Omental fat pad (tissue), 3 donors: ENCODE measurements at regions not wholly inside any gene's neighbourhood (a gene's known extent, or its start where the extent isn't known, plus 50 kb on each side); places are given as distances from the start of the nearest gene placed in this dataset.

Experiments
- ATAC-seq: fragments of 150-250 bp; one replicate; pipeline ENCODE4 v1.9.1; 2016; ENCODE audit warnings: mild to moderate bottlenecking, moderate library complexity; ENCODE audit not compliant: low FRiP score
- DNase-seq: peaks from one replicate; pipeline ENCODE4 v3.0.0-alpha.2; 2019; ENCODE audit warnings: low spot score
- TF ChIP-seq, protein P1 (sequence below), 3 donors: fragments of 450-650 bp; IDR thresholded peaks; one replicate each; pipeline ENCODE4 v1.5.1; 2016 to 2017; ENCODE audit warnings: antibody characterized with exemption in 3 of 3, mild to moderate bottlenecking in 3 of 3, moderate library complexity in 2 of 3

DNA sequence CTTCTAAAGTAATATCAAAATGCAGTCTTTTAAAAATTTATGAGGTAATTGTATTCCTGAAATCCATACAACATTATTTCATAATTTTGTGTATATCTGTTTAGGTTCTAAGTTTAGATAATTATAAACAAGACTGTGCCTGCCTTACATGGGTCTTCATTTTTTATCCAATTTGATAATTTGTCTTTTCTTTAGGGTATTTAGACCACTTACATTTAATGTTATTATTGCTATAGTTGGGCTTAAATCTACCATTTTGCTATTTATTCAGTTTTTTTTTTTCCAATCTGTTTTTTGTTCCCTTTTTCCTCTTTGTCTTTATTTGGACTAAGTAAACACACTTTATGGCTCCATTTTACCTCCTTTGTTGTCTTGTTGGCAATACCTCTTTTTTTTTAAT, 312.5 kb upstream of the MEX3C start:
- DNase-seq (no peak), ATAC-seq (no peak)
- TF ChIP-seq, protein P1, sequence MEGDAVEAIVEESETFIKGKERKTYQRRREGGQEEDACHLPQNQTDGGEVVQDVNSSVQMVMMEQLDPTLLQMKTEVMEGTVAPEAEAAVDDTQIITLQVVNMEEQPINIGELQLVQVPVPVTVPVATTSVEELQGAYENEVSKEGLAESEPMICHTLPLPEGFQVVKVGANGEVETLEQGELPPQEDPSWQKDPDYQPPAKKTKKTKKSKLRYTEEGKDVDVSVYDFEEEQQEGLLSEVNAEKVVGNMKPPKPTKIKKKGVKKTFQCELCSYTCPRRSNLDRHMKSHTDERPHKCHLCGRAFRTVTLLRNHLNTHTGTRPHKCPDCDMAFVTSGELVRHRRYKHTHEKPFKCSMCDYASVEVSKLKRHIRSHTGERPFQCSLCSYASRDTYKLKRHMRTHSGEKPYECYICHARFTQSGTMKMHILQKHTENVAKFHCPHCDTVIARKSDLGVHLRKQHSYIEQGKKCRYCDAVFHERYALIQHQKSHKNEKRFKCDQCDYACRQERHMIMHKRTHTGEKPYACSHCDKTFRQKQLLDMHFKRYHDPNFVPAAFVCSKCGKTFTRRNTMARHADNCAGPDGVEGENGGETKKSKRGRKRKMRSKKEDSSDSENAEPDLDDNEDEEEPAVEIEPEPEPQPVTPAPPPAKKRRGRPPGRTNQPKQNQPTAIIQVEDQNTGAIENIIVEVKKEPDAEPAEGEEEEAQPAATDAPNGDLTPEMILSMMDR (IDR thresholded peaks at IDR 0.05) = no peak

DNA sequence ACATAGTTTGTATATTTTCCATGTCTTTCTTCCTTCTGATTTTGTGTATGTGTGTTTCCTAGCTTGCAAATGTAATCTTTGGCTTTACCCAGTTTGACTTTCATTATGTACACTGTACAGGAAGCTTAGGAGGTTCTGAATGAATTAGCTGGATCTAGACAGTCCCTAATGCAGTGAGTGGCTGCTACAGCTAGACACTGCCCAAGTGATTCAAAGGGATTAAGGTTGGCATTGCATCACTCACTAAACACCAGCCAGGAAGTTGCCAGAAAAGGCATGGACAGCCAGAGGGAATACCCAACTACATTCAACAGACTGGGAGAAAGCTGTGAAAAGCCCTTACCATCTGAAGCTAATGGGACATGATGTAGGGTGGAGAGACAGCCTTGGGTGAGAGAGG, 316.0 kb upstream of the MEX3C start:
- TF ChIP-seq, protein P1 (IDR thresholded peaks at IDR 0.05) = no peak
- ATAC-seq = no peak

DNA sequence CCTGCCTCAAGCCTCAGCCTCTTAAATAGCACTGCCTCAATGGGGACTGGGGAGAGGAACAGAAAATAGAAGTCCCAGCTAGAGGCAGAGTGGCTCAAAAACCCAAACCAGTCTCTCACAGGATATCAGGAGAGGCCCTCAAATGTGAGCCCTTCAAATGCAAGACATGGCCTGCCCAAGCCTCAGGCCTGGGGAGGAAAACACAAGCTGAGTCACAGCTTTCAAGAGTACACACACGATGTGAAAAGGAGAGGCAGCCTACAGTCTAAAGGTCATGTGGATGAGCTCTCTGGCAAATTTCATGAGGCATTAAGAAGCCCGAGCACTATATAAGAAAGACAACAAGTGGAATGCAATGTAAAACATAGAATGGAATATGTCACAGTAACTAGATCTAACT, 316.6 kb upstream of the MEX3C start:
- TF ChIP-seq, protein P1 (IDR thresholded peaks at IDR 0.05) = no peak
- ATAC-seq (no peak), DNase-seq (no peak)

More for the DNA sequence above, 316.0 kb upstream of the MEX3C start:
- no peak for DNase-seq

DNA sequence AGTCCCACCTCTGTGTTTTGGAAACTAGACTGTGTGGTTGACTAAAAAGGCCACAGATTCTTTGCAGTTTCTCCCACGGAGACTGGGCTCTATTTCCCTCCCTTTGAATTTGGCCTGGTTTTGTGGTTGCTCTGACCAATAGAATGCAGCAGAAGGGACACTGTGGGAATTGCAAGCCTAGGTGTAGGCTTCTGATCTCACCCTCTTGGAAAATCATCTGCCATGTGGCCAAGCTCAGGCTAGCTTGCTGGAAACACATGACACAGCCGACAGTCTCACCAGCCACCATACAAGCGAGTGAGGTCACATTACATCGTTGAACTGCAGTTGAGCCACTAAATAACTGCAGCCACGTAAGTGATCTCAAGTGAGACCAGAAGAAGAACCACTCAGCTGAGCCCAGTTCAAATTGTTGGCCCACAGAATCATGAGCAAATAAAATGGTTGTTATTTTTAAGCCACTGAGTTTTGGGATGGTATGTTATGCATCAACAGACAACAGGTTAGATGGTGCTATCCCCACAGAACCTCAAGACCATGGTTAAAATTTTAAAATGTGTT, 319.1 kb upstream of the MEX3C start:
- TF ChIP-seq, protein P1 (IDR thresholded peaks at IDR 0.05) = no peak
- no peak for DNase-seq
- no peak for ATAC-seq

DNA sequence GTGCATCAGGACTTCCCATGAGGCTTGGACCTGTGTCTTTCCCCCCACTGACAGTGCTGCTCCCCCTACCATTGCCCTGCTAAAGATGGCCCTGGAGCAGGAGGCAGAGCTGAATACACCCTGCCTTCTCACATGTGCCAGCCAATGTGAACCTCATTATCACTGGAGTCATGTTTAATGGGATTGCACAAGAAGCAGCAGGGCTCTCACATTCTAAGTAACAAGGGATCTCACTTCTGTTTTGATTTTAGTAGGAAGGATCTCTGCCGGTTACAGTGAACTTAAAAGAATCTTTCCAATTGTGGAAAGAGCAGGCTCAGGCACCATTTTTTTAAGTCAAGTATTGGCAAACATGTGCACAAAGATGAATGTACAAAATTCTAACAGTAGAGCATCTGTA, 322.1 kb upstream of the MEX3C start:
- ATAC-seq (no peak), DNase-seq (no peak)
- TF ChIP-seq, protein P1 (IDR thresholded peaks at IDR 0.05) = no peak

DNA sequence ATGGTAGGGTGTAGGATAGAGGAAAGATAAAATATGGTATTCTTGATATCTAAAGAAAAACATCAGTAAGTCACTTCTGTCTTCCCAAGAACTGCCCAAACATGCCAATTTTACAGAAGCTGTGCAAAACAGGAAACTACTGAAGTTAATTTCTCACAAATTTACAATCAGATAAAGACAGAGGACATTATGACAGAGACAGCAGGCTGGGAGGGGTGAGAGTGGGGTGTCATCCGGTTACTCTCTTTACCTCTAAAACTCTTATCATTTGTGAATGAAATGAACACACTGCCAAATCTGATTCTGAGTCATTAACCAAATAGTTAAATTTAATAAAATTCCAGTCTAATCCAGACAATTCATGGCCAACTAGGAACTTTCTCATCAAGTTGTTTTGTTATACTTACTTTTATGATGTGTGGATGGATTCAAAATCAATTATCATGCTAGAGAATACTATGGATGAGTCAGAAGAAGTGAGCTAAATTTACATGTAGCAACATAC, 323.2 kb upstream of the MEX3C start:
- no peak for DNase-seq
- TF ChIP-seq, protein P1 (IDR thresholded peaks at IDR 0.05) = no peak
- no peak for ATAC-seq

DNA sequence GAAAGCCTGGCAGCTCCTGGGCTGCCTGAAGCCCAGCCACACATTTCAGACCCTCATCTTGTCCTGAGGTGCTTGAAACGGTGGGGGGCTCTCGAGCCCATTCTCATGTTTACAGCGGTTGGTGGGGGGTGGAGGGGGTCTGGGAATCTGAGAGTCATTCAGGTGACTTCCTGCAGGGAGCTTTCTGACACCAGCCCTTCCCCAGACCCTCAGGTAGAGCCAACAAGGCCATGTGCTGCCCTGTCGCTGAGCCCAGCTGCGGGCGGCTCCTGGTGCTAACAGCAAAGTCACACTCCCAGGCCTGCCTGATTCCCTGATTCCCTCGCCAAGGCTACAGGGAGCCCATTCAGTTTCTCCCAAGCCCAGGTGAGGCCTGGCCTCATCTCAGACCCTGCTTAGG, 324.9 kb upstream of the MEX3C start:
- TF ChIP-seq, protein P1 (IDR thresholded peaks at IDR 0.05) = no peak
- ATAC-seq (no peak), DNase-seq (no peak)
